Stimulated activated CD4-positive, alpha-beta T cell treated with anti-CD3 and anti-CD28 coated beads, Interleukin-1b, Interleukin-23, amount 100 ng/mL, for 1 hour (primary cell): ENCODE measurements at regions not wholly inside any gene's neighbourhood (a gene's known extent, or its start where the extent isn't known, plus 50 kb on each side); places are given as distances from the start of the nearest gene placed in this dataset.

Experiments
- DNase-seq, 2 donors: peaks; one replicate each; pipeline ENCODE4 v3.0.0-alpha.2; 2020; ENCODE audit warnings: low read depth in 2 of 2

DNA sequence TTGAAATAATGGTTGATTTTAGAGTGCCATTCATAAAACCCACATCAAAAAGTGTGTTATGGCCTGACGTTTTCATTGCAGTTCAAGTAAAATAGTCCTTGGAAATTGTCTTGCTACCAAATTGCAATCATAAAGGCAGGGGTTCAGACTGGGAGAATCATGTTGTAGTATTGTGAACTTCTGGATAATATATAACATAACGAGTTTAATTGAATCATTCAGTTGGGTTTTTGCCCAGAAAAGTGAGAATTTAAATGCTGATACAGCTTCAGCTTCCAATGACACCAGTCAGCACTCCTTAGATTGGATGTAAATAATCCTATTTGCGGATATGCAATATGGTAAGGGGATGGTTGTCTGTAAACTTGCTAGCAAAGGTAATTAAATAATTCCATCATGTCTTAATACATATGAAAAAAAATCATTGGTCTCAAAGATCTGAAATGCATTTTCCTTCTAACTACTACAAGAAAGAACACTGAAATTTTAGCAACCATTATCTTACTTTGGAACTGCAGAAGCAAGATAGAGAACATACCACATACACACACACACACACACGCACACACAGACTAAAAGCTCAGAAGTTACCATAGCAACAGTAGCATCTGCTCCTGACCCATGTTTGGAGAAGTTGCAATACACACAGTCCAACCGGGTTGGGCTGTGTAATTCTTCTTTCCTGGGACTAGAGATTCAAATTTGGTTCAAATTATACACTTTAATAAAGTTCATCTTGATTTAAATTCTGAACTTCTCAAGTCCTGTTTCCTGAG lies 686.2 kb upstream of the NR2F2 start:
- DNase-seq: no peak

- DNase-seq: no peak
Measured at GRCh38 chr15:95645791-95646338, 684.6 kb upstream of the NR2F2 start.

GRCh38 chr15:95646484-95647273 lies 683.8 kb upstream of the NR2F2 start:
- DNase-seq: no peak

DNA sequence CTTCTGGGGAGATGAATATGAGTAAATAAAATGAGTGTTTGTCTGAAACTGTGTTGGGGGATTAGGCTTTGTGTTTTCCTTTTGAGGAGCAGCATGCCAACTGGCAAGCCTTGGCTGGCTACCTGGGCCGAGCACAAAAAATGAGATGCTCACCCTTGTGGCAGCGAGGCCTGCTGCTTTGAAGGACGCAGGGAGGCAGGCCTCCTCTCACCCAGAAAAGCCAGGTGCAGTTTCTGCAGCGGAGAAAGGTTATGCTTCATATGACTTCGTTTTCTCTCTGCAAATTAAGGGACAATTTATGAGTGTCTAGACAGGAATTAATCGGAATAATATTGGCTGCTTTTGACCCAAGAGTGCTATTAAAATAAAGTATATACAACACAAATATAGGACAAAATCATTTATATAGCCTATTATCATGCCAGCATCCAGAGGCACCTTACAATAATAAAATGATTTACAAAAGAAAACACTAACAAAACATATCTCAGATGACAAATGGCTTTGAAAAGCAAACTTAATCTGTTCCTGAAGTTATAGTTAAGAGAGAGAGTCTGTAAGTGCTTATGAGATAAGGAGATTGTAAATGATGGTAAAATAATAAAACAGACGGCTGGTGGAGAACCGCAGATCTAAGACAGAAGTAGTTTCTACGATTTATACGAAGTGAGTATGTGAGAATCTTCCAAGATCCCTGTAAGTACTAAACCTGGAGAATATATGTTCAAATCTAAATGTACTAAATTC lies 682.8 kb upstream of the NR2F2 start:
- DNase-seq: no peak

- DNase-seq: no peak
Measured at GRCh38 chr15:95653361-95653805, 677.1 kb upstream of the NR2F2 start.

GRCh38 chr15:95655089-95655607 lies 675.4 kb upstream of the NR2F2 start:
- no peak for DNase-seq

DNA sequence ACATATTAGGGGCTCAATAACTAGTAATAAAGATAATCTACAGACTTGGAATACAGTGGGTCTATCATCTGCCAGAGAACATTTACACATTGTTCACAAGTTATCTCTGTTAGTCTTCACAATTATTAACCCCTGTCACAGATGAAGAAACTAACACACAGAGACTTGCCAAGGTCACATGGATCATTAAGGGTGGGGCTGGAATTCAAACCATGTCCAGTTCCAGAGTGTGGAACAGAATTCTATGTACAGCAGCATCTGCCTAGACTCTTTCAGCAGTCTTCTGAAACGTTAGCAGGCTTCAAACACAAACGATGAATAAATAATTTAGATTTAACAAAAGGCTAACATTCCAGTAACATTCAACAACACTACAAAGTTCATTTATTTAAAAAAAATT lies 673.9 kb upstream of the NR2F2 start:
- DNase-seq: no peak

DNA sequence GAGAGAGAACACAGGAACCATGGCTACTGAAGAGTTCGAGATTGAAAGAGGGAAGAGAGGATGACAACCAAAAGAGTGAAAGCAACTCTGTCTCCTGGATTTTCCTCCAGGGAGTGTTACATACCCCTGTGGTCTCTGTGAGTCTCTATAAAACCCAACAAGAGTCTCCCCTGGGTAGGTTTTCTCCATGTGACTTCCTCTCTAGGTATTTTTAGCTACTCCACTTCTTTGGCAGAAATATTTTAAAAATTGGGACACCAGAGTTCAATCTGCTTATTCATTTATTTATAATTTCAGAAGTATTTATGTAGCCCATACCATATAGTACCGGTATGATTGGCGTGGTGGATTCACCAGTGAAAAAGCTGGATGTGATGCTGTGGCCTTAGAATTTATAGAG lies 671.7 kb upstream of the NR2F2 start:
- DNase-seq: no peak

GRCh38 chr15:95659656-95660055 lies 670.8 kb upstream of the NR2F2 start:
- no peak for DNase-seq

- no peak for DNase-seq
Measured at GRCh38 chr15:95662638-95663037, 667.9 kb upstream of the NR2F2 start.

DNA sequence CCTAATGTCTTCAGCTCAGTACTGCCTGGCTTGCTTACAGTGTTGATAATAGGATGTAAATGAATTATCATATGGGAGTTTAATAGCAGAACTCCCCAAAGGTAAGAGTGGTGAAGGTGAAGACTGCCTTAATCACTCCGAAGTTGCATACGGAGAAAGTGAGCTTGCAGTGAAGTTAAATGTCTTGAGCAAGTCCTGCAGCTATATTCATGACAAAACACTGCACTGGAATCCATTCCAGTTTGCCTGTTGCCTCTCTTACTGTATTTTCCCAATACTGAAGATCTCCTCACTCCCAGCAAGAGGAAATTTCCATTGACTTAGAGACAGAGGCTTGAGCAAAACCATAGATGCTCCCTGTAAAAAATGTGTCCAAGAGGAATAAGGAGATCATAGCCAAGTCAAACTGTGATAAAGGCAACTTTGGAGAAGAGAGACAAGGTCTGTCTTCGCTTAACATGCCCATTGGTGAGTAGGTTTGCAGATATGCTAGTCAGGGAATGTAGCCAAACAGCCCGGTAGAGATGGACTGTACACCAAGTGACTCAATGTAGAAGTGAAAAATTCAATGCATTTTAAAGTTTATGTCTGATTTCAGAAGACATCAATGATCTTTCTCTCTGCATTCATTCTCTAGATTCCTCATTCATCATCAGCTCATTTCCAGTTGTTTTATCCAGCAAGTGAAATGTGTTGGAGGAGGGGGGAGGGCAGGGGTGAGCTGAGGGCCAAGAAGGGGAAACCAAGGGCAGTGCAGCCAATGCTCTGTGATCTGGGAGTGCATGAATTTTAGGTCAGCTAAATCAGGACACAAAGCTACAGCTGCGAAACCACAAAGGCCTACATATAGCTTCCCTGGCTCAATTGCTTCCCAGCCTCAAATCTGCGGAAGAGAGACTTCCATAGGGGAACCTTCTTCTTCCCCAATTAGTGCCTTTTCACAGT lies 667.1 kb upstream of the NR2F2 start:
- DNase-seq: no peak

- no peak for DNase-seq
Measured at GRCh38 chr15:95664450-95664849, 666.0 kb upstream of the NR2F2 start.

GRCh38 chr15:95669146-95669922 lies 661.2 kb upstream of the NR2F2 start:
- no peak for DNase-seq

GRCh38 chr15:95674031-95674430 lies 656.5 kb upstream of the NR2F2 start:
- no peak for DNase-seq

DNA sequence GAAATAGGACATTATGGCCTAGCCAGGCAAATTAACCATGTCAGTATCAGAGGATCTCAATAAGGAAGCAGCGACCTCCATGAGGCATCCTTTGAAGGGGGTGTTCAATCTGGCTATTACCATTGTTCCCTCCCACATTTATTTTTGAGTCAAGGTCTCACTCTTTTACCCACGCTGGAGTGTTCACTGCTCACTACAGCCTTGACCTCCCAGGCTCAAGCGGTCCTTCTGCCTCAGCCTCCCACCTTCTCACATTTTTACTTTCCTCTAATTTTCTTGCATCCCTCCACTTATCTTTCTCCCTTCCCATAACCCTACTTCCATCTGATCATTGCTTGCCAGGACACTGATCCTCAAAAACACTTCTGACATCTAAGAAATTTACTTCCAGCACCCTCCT lies 654.0 kb upstream of the NR2F2 start:
- no peak for DNase-seq

DNA sequence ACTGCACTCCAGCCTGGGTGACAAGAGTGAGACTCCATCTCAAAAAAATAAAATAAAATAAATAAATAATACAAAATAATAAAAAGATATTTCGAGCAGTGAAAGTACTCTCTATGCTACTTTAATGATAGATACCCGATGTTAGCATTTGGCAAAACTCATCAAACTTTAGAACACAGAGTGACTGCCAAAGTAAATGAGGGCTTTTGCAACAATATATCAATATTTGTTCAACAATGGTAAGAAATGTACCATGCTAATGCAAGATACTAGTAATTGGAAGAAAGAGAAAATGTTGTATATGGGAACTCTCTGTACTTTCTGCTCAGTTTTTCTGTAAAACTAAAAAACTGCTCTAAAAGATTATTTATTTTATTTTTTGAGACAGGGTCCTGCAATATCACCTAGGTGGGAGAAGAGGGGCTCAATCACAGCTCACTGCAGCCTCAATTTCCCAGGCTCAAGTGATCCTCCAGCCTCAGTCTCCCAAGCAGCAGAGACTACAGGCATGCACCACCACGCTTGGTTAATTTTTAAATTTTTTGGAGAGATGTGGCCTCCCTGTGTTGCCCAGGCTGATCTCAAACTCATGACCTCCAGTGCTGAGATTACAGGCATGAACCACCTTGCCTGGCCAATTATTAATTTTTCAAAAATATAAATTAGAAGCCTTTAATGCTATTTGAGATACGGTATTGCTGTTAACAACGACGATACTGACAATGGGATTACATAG lies 650.5 kb upstream of the NR2F2 start:
- no peak for DNase-seq

GRCh38 chr15:95680728-95681127 lies 649.8 kb upstream of the NR2F2 start:
- no peak for DNase-seq

- no peak for DNase-seq
Measured at GRCh38 chr15:95681836-95682544, 648.5 kb upstream of the NR2F2 start.

- DNase-seq: no peak
Measured at GRCh38 chr15:95684126-95684525, 646.4 kb upstream of the NR2F2 start.
